H9 (cell line): ENCODE measurements at regions not wholly inside any gene's neighbourhood (a gene's known extent, or its start where the extent isn't known, plus 50 kb on each side); places are given as distances from the start of the nearest gene placed in this dataset.

Experiments used
- DNase-seq: peaks from one replicate; pipeline ENCODE4 v3.0.0-alpha.2; 2017
- H2AFZ ChIP-seq: one replicate; pipeline ENCODE4 v1.6.1; 2013; ENCODE audit warnings: mild to moderate bottlenecking, low read length, control low read depth, moderate library complexity
- H2AK5ac ChIP-seq: 2 replicates; pipeline ENCODE4 v1.6.1; 2013; ENCODE audit warnings: low read length, control low read depth, mixed read lengths; ENCODE audit not compliant: insufficient read length
- H2BK120ac ChIP-seq: one replicate; pipeline ENCODE4 v1.6.1; 2013; ENCODE audit warnings: low read depth, mild to moderate bottlenecking, low read length, control low read depth, inconsistent platforms; ENCODE audit not compliant: poor library complexity, severe bottlenecking
- H2BK12ac ChIP-seq: 2 replicates; pipeline ENCODE4 v1.6.1; 2013; ENCODE audit warnings: low read length, control low read depth, mixed read lengths, low read depth; ENCODE audit not compliant: insufficient read length
- H2BK15ac ChIP-seq: 2 replicates; pipeline ENCODE4 v1.6.1; 2013; ENCODE audit warnings: low read depth, low read length, control low read depth
- H2BK20ac ChIP-seq: one replicate; pipeline ENCODE4 v1.6.1; 2013; ENCODE audit warnings: low read depth, mild to moderate bottlenecking, low read length, control low read depth, inconsistent platforms; ENCODE audit not compliant: poor library complexity, severe bottlenecking
- H2BK5ac ChIP-seq: 2 replicates; pipeline ENCODE4 v1.6.1; 2013; ENCODE audit warnings: low read length, control low read depth, mixed read lengths; ENCODE audit not compliant: insufficient read length
- H3K14ac ChIP-seq: 2 replicates; pipeline ENCODE4 v1.6.1; 2013; ENCODE audit warnings: low read length, control low read depth; ENCODE audit not compliant: insufficient read depth
- H3K18ac ChIP-seq: 2 replicates; pipeline ENCODE4 v1.6.1; 2013; ENCODE audit warnings: low read depth, mild to moderate bottlenecking, mixed read lengths, low read length, control low read depth; ENCODE audit not compliant: insufficient read length
- H3K23ac ChIP-seq: 2 replicates; pipeline ENCODE4 v1.6.1; 2013; ENCODE audit warnings: low read length, control low read depth, mixed read lengths, low read depth; ENCODE audit not compliant: insufficient read length
- H3K23me2 ChIP-seq: 2 replicates; pipeline ENCODE4 v1.6.1; 2013; ENCODE audit warnings: low read depth, mild to moderate bottlenecking, mixed read lengths, low read length, control low read depth; ENCODE audit not compliant: insufficient read length, poor library complexity, severe bottlenecking
- H3K27ac ChIP-seq: 2 replicates; pipeline ENCODE4 v1.5.1; 2013; ENCODE audit warnings: low read length, control low read depth, mixed read lengths, low read depth; ENCODE audit not compliant: insufficient read length
- H3K27me3 ChIP-seq: 2 replicates; pipeline ENCODE4 v1.6.1; 2013; ENCODE audit warnings: low read length, control low read depth, inconsistent platforms; ENCODE audit not compliant: insufficient read depth
- H3K4ac ChIP-seq: 2 replicates; pipeline ENCODE4 v1.6.1; 2013; ENCODE audit warnings: low read depth, mild to moderate bottlenecking, control low read depth, inconsistent platforms, low read length, moderate library complexity
- H3K4me1 ChIP-seq: 2 replicates; pipeline ENCODE4 v1.6.1; 2013; ENCODE audit warnings: low read length, control low read depth, inconsistent platforms; ENCODE audit not compliant: insufficient read depth
- H3K4me2 ChIP-seq: 2 replicates; pipeline ENCODE4 v1.6.1; 2013; ENCODE audit warnings: low read length, control low read depth, mixed read lengths; ENCODE audit not compliant: insufficient read length, insufficient read depth
- H3K56ac ChIP-seq: 2 replicates; pipeline ENCODE4 v1.6.1; 2013; ENCODE audit warnings: low read depth, mild to moderate bottlenecking, mixed read lengths, low read length, control low read depth; ENCODE audit not compliant: insufficient read length
- H3K79me1 ChIP-seq: 2 replicates; pipeline ENCODE4 v1.6.1; 2013; ENCODE audit warnings: low read depth, mild to moderate bottlenecking, moderate library complexity, low read length, control low read depth, inconsistent platforms; ENCODE audit not compliant: insufficient read depth, poor library complexity, severe bottlenecking
- H3K79me2 ChIP-seq: 2 replicates; pipeline ENCODE4 v1.6.1; 2013; ENCODE audit warnings: low read length, control low read depth, inconsistent platforms; ENCODE audit not compliant: insufficient read depth
- H3K9ac ChIP-seq: 2 replicates; pipeline ENCODE4 v1.6.1; 2013; ENCODE audit warnings: low read length, control low read depth, mixed read lengths; ENCODE audit not compliant: insufficient read length; ENCODE audit errors: extremely low read depth
- H3K9me3 ChIP-seq: one replicate; pipeline ENCODE4 v1.6.1; 2013; ENCODE audit warnings: low read depth, low read length, inconsistent platforms; ENCODE audit not compliant: control insufficient read depth
- H3T11ph ChIP-seq: one replicate; pipeline ENCODE4 v1.6.1; 2013; ENCODE audit warnings: mild to moderate bottlenecking, low read length, control low read depth, inconsistent platforms
- H4K20me1 ChIP-seq: one replicate; pipeline ENCODE4 v1.6.1; 2013; ENCODE audit not compliant: control insufficient read depth, insufficient read length, insufficient read depth
- H4K5ac ChIP-seq: 2 replicates; pipeline ENCODE4 v1.6.1; 2013; ENCODE audit warnings: low read depth, mild to moderate bottlenecking, mixed read lengths, low read length, control low read depth; ENCODE audit not compliant: insufficient read length
- H4K8ac ChIP-seq: replicated peaks from 2 replicates; pipeline ENCODE4 v1.6.1; 2013; ENCODE audit warnings: low read length, control low read depth, mixed read lengths, low read depth; ENCODE audit not compliant: insufficient read length
- H4K91ac ChIP-seq: 2 replicates; pipeline ENCODE4 v1.6.1; 2013; ENCODE audit warnings: low read depth, mild to moderate bottlenecking, moderate library complexity, mixed read lengths, low read length, control low read depth; ENCODE audit not compliant: insufficient read length
- H3K27ac Mint-ChIP-seq, 3 experiments: 2 replicates in 2 of 3; 3 replicates in 1 of 3; pipeline ENCODE4 v1.8.0; 2020 to 2021; ENCODE audit warnings: mixed read lengths in 3 of 3, mild to moderate bottlenecking in 1 of 3, moderate library complexity in 1 of 3
- H3K27me3 Mint-ChIP-seq: 2 replicates; pipeline ENCODE4 v1.8.0; 2021; ENCODE audit warnings: low read depth, mild to moderate bottlenecking, moderate library complexity, mixed read lengths
- H3K36me3 Mint-ChIP-seq, 3 experiments: 2 replicates in 2 of 3; 3 replicates in 1 of 3; pipeline ENCODE4 v1.8.0; 2020 to 2021; ENCODE audit warnings: low read depth in 3 of 3, mixed read lengths in 3 of 3; ENCODE audit not compliant: insufficient read depth in 1 of 3
- H3K4me1 Mint-ChIP-seq, 2 experiments: 2 replicates each; pipeline ENCODE4 v1.8.0; 2020; ENCODE audit warnings: mixed read lengths in 2 of 2
- H3K4me3 Mint-ChIP-seq, 2 experiments: 2 replicates in 1 of 2; 3 replicates in 1 of 2; pipeline ENCODE4 v1.8.0; 2020 to 2021; ENCODE audit warnings: mild to moderate bottlenecking in 2 of 2, mixed read lengths in 2 of 2, moderate library complexity in 1 of 2
- H3K9me3 Mint-ChIP-seq, 2 experiments: 2 replicates in 1 of 2; 3 replicates in 1 of 2; pipeline ENCODE4 v1.8.0; 2020; ENCODE audit warnings: mild to moderate bottlenecking in 2 of 2, mixed read lengths in 2 of 2, moderate library complexity in 1 of 2
- WGBS: extraction: QIAGEN DNeasy Blood & Tissue Kit; methylation state at CpG from one replicate; pipeline ENCODE4 v1.1.7; 2013; ENCODE audit warnings: missing lambda C conversion rate, low lambda C conversion rate, mixed read lengths; ENCODE audit not compliant: insufficient read length; ENCODE audit errors: extremely low coverage; 5-methylcytosine and 5-hydroxymethylcytosine counted together
- TF ChIP-seq, protein P1 (sequence below): fragments of 200-600 bp; sonication (generic); conservative IDR thresholded peaks from 3 replicates; pipeline ENCODE4 v1.8.0; 2021; ENCODE audit warnings: antibody characterized with exemption, mild to moderate bottlenecking

GRCh38 chr22:47407461-47408025, 645.1 kb downstream of the TBC1D22A start:
- Mint-ChIP-seq H3K9me3 (peaks cover 86 to 98% of the 10 kb centered on the region in 2 experiments), H3K27me3 (peaks cover 3% of the 10 kb centered on the region), H3K36me3 (peaks cover 4 to 40% (median 23%) of the 10 kb centered on the region in 3 experiments; a peak in 6 of 7 replicates), H3K27ac (no peak overlapping the region), H3K4me3 (no peak overlapping the region; a peak in 1 of 5 replicates), H3K4me1 (no peaks in the 10 kb centered on the region)
- Histone ChIP-seq H3K56ac (no peak overlapping the region), H2BK15ac (no peak overlapping the region), H2AFZ (no peak overlapping the region), H3K9ac (no peak overlapping the region), H2BK20ac (no peak overlapping the region), H3T11ph (no peak overlapping the region), H4K91ac (no peak overlapping the region), H3K23ac (no peak overlapping the region), H3K4ac (no peak overlapping the region), H3K9me3 (peaks cover 91% of the 10 kb centered on the region), H3K23me2 (no peaks in the 10 kb centered on the region), H4K8ac (no peak overlapping the region), H2BK120ac (no peak overlapping the region), H3K18ac (no peak overlapping the region), H3K27me3 (no peaks in the 10 kb centered on the region), H3K79me1 (no peaks in the 10 kb centered on the region), H2BK5ac (no peak overlapping the region), H2BK12ac (no peak overlapping the region), H3K4me2 (no peak overlapping the region), H4K5ac (no peak overlapping the region), H3K14ac (no peak overlapping the region), H3K4me1 (no peaks in the 10 kb centered on the region), H3K27ac (no peak overlapping the region), H4K20me1 (no peaks in the 10 kb centered on the region), H2AK5ac (no peak overlapping the region), H3K79me2 (no peaks in the 10 kb centered on the region)
- TF ChIP-seq, protein P1, sequence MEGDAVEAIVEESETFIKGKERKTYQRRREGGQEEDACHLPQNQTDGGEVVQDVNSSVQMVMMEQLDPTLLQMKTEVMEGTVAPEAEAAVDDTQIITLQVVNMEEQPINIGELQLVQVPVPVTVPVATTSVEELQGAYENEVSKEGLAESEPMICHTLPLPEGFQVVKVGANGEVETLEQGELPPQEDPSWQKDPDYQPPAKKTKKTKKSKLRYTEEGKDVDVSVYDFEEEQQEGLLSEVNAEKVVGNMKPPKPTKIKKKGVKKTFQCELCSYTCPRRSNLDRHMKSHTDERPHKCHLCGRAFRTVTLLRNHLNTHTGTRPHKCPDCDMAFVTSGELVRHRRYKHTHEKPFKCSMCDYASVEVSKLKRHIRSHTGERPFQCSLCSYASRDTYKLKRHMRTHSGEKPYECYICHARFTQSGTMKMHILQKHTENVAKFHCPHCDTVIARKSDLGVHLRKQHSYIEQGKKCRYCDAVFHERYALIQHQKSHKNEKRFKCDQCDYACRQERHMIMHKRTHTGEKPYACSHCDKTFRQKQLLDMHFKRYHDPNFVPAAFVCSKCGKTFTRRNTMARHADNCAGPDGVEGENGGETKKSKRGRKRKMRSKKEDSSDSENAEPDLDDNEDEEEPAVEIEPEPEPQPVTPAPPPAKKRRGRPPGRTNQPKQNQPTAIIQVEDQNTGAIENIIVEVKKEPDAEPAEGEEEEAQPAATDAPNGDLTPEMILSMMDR = no peak
- no CpG with 5 or more reads among the region's 6 CpGs for WGBS
- DNase-seq = no peak
